H9 (cell line): ENCODE measurements at regions not wholly inside any gene's neighbourhood (a gene's known extent, or its start where the extent isn't known, plus 50 kb on each side); places are given as distances from the start of the nearest gene placed in this dataset.
A peak's percentile ranks its signal among the peaks of the same experiment; 100 is the strongest.

Experiments
- DNase-seq: peaks from one replicate; pipeline ENCODE4 v3.0.0-alpha.2; 2017
- H2AFZ ChIP-seq: one replicate; pipeline ENCODE4 v1.6.1; 2013; ENCODE audit warnings: mild to moderate bottlenecking, low read length, control low read depth, moderate library complexity
- H2AK5ac ChIP-seq: 2 replicates; pipeline ENCODE4 v1.6.1; 2013; ENCODE audit warnings: low read length, control low read depth, mixed read lengths; ENCODE audit not compliant: insufficient read length
- H2BK120ac ChIP-seq: one replicate; pipeline ENCODE4 v1.6.1; 2013; ENCODE audit warnings: low read depth, mild to moderate bottlenecking, low read length, control low read depth, inconsistent platforms; ENCODE audit not compliant: poor library complexity, severe bottlenecking
- H2BK12ac ChIP-seq: 2 replicates; pipeline ENCODE4 v1.6.1; 2013; ENCODE audit warnings: low read length, control low read depth, mixed read lengths, low read depth; ENCODE audit not compliant: insufficient read length
- H2BK15ac ChIP-seq: 2 replicates; pipeline ENCODE4 v1.6.1; 2013; ENCODE audit warnings: low read depth, low read length, control low read depth
- H2BK20ac ChIP-seq: one replicate; pipeline ENCODE4 v1.6.1; 2013; ENCODE audit warnings: low read depth, mild to moderate bottlenecking, low read length, control low read depth, inconsistent platforms; ENCODE audit not compliant: poor library complexity, severe bottlenecking
- H2BK5ac ChIP-seq: 2 replicates; pipeline ENCODE4 v1.6.1; 2013; ENCODE audit warnings: low read length, control low read depth, mixed read lengths; ENCODE audit not compliant: insufficient read length
- H3K14ac ChIP-seq: 2 replicates; pipeline ENCODE4 v1.6.1; 2013; ENCODE audit warnings: low read length, control low read depth; ENCODE audit not compliant: insufficient read depth
- H3K18ac ChIP-seq: 2 replicates; pipeline ENCODE4 v1.6.1; 2013; ENCODE audit warnings: low read depth, mild to moderate bottlenecking, mixed read lengths, low read length, control low read depth; ENCODE audit not compliant: insufficient read length
- H3K23ac ChIP-seq: 2 replicates; pipeline ENCODE4 v1.6.1; 2013; ENCODE audit warnings: low read length, control low read depth, mixed read lengths, low read depth; ENCODE audit not compliant: insufficient read length
- H3K23me2 ChIP-seq: 2 replicates; pipeline ENCODE4 v1.6.1; 2013; ENCODE audit warnings: low read depth, mild to moderate bottlenecking, mixed read lengths, low read length, control low read depth; ENCODE audit not compliant: insufficient read length, poor library complexity, severe bottlenecking
- H3K27ac ChIP-seq: 2 replicates; pipeline ENCODE4 v1.5.1; 2013; ENCODE audit warnings: low read length, control low read depth, mixed read lengths, low read depth; ENCODE audit not compliant: insufficient read length
- H3K27me3 ChIP-seq: 2 replicates; pipeline ENCODE4 v1.6.1; 2013; ENCODE audit warnings: low read length, control low read depth, inconsistent platforms; ENCODE audit not compliant: insufficient read depth
- H3K4ac ChIP-seq: 2 replicates; pipeline ENCODE4 v1.6.1; 2013; ENCODE audit warnings: low read depth, mild to moderate bottlenecking, control low read depth, inconsistent platforms, low read length, moderate library complexity
- H3K4me1 ChIP-seq: 2 replicates; pipeline ENCODE4 v1.6.1; 2013; ENCODE audit warnings: low read length, control low read depth, inconsistent platforms; ENCODE audit not compliant: insufficient read depth
- H3K4me2 ChIP-seq: 2 replicates; pipeline ENCODE4 v1.6.1; 2013; ENCODE audit warnings: low read length, control low read depth, mixed read lengths; ENCODE audit not compliant: insufficient read length, insufficient read depth
- H3K56ac ChIP-seq: 2 replicates; pipeline ENCODE4 v1.6.1; 2013; ENCODE audit warnings: low read depth, mild to moderate bottlenecking, mixed read lengths, low read length, control low read depth; ENCODE audit not compliant: insufficient read length
- H3K79me1 ChIP-seq: 2 replicates; pipeline ENCODE4 v1.6.1; 2013; ENCODE audit warnings: low read depth, mild to moderate bottlenecking, moderate library complexity, low read length, control low read depth, inconsistent platforms; ENCODE audit not compliant: insufficient read depth, poor library complexity, severe bottlenecking
- H3K79me2 ChIP-seq: 2 replicates; pipeline ENCODE4 v1.6.1; 2013; ENCODE audit warnings: low read length, control low read depth, inconsistent platforms; ENCODE audit not compliant: insufficient read depth
- H3K9ac ChIP-seq: 2 replicates; pipeline ENCODE4 v1.6.1; 2013; ENCODE audit warnings: low read length, control low read depth, mixed read lengths; ENCODE audit not compliant: insufficient read length; ENCODE audit errors: extremely low read depth
- H3K9me3 ChIP-seq: one replicate; pipeline ENCODE4 v1.6.1; 2013; ENCODE audit warnings: low read depth, low read length, inconsistent platforms; ENCODE audit not compliant: control insufficient read depth
- H3T11ph ChIP-seq: one replicate; pipeline ENCODE4 v1.6.1; 2013; ENCODE audit warnings: mild to moderate bottlenecking, low read length, control low read depth, inconsistent platforms
- H4K20me1 ChIP-seq: one replicate; pipeline ENCODE4 v1.6.1; 2013; ENCODE audit not compliant: control insufficient read depth, insufficient read length, insufficient read depth
- H4K5ac ChIP-seq: 2 replicates; pipeline ENCODE4 v1.6.1; 2013; ENCODE audit warnings: low read depth, mild to moderate bottlenecking, mixed read lengths, low read length, control low read depth; ENCODE audit not compliant: insufficient read length
- H4K8ac ChIP-seq: replicated peaks from 2 replicates; pipeline ENCODE4 v1.6.1; 2013; ENCODE audit warnings: low read length, control low read depth, mixed read lengths, low read depth; ENCODE audit not compliant: insufficient read length
- H4K91ac ChIP-seq: 2 replicates; pipeline ENCODE4 v1.6.1; 2013; ENCODE audit warnings: low read depth, mild to moderate bottlenecking, moderate library complexity, mixed read lengths, low read length, control low read depth; ENCODE audit not compliant: insufficient read length
- H3K27ac Mint-ChIP-seq, 3 experiments: 2 replicates in 2 of 3; 3 replicates in 1 of 3; pipeline ENCODE4 v1.8.0; 2020 to 2021; ENCODE audit warnings: mixed read lengths in 3 of 3, mild to moderate bottlenecking in 1 of 3, moderate library complexity in 1 of 3
- H3K27me3 Mint-ChIP-seq: 2 replicates; pipeline ENCODE4 v1.8.0; 2021; ENCODE audit warnings: low read depth, mild to moderate bottlenecking, moderate library complexity, mixed read lengths
- H3K36me3 Mint-ChIP-seq, 3 experiments: 2 replicates in 2 of 3; 3 replicates in 1 of 3; pipeline ENCODE4 v1.8.0; 2020 to 2021; ENCODE audit warnings: low read depth in 3 of 3, mixed read lengths in 3 of 3; ENCODE audit not compliant: insufficient read depth in 1 of 3
- H3K4me1 Mint-ChIP-seq, 2 experiments: 2 replicates each; pipeline ENCODE4 v1.8.0; 2020; ENCODE audit warnings: mixed read lengths in 2 of 2
- H3K4me3 Mint-ChIP-seq, 2 experiments: 2 replicates in 1 of 2; 3 replicates in 1 of 2; pipeline ENCODE4 v1.8.0; 2020 to 2021; ENCODE audit warnings: mild to moderate bottlenecking in 2 of 2, mixed read lengths in 2 of 2, moderate library complexity in 1 of 2
- H3K9me3 Mint-ChIP-seq, 2 experiments: 2 replicates in 1 of 2; 3 replicates in 1 of 2; pipeline ENCODE4 v1.8.0; 2020; ENCODE audit warnings: mild to moderate bottlenecking in 2 of 2, mixed read lengths in 2 of 2, moderate library complexity in 1 of 2
- CTCF ChIP-seq: fragments of 200-600 bp; sonication (generic); conservative IDR thresholded peaks from 3 replicates; pipeline ENCODE4 v1.8.0; 2021; ENCODE audit warnings: antibody characterized with exemption, mild to moderate bottlenecking
- whole genome bisulfite sequencing: extraction: QIAGEN DNeasy Blood & Tissue Kit; methylation state at CpG from one replicate; pipeline ENCODE4 v1.1.7; 2013; ENCODE audit warnings: missing lambda C conversion rate, low lambda C conversion rate, mixed read lengths; ENCODE audit not compliant: insufficient read length; ENCODE audit errors: extremely low coverage; 5-methylcytosine and 5-hydroxymethylcytosine counted together

- no CpG with 5 or more reads among the region's 8 CpGs for WGBS
- Mint-ChIP-seq H3K36me3 (no peaks in the 10 kb centered on the region; a peak in 1 of 7 replicates), H3K4me1 (peaks cover 21 to 22% of the 10 kb centered on the region in 2 experiments), H3K4me3 (no peak overlapping the region; a peak in 1 of 5 replicates), H3K27me3 (peaks cover 2% of the 10 kb centered on the region; the same call in 1 of the 2 replicates), H3K27ac (peak overlapping the region in 1 of 3 experiments; percentile 47; a peak in 2 of 7 replicates), H3K9me3 (no peaks in the 10 kb centered on the region)
- no peak for DNase-seq
- H2BK12ac ChIP-seq: no peak overlapping the region
- no peak overlapping the region for H2BK20ac ChIP-seq
- no peak overlapping the region for H3K18ac ChIP-seq
- no peaks in the 10 kb centered on the region for H3K9me3 ChIP-seq
- no peaks in the 10 kb centered on the region for H3K27me3 ChIP-seq
- no peak overlapping the region for H3T11ph ChIP-seq
- H3K23me2 ChIP-seq: no peaks in the 10 kb centered on the region
- no peak overlapping the region for H2BK120ac ChIP-seq
- H4K20me1 ChIP-seq: no peaks in the 10 kb centered on the region
- H4K5ac ChIP-seq: no peak overlapping the region
- no peak overlapping the region for H4K91ac ChIP-seq
- H2AFZ ChIP-seq: no peak overlapping the region
- H3K27ac ChIP-seq: no peak overlapping the region
- no peak overlapping the region for H3K23ac ChIP-seq
- H2AK5ac ChIP-seq: no peak overlapping the region
- no peak overlapping the region for H3K4ac ChIP-seq
- H3K79me2 ChIP-seq: no peaks in the 10 kb centered on the region
- no peak overlapping the region for H3K4me2 ChIP-seq
- no peaks in the 10 kb centered on the region for H3K79me1 ChIP-seq
- peaks cover 2% of the 10 kb centered on the region; the same call in 1 of the 2 replicates for H3K4me1 ChIP-seq
- no peak overlapping the region for H4K8ac ChIP-seq
- no peak overlapping the region for H3K14ac ChIP-seq
- H2BK5ac ChIP-seq: no peak overlapping the region
- no peak overlapping the region for H3K9ac ChIP-seq
- H3K56ac ChIP-seq: no peak overlapping the region
- no peak for TF ChIP-seq CTCF
- H2BK15ac ChIP-seq: no peak overlapping the region
Measured at GRCh38 chr10:11687357-11687771, 54.8 kb upstream of the ECHDC3 start.
